Body of pancreas (tissue), 4 donors: ENCODE measurements at regions not wholly inside any gene's neighbourhood (a gene's known extent, or its start where the extent isn't known, plus 50 kb on each side); places are given as distances from the start of the nearest gene placed in this dataset.

Source experiments
- ATAC-seq: fragments of 150-250 bp; one replicate; pipeline ENCODE4 v1.9.1; 2016
- DNase-seq, 4 donors: peaks; one replicate each; pipeline ENCODE4 v3.0.0-alpha.2; 2019
- H3K27ac ChIP-seq, 4 donors: fragments of 200-600 bp; sonication (generic); 1 replicate in 3 of 4; 2 replicates in 1 of 4; pipeline versions ENCODE4 v1.5.1 to v1.6.1; 2016 to 2019; ENCODE audit warnings: mild to moderate bottlenecking in 1 of 4, mixed read lengths in 1 of 4, moderate library complexity in 1 of 4
- H3K27me3 ChIP-seq, 2 donors: fragments of 200-600 bp; sonication (generic); one replicate each; pipeline ENCODE4 v1.6.0; 2016; ENCODE audit warnings: mild to moderate bottlenecking in 1 of 2
- H3K36me3 ChIP-seq, 2 donors: fragments of 200-600 bp; sonication (generic); replicated peaks in 1 of 2; 2 replicates each; pipeline ENCODE4 v1.5.1; 2016; ENCODE audit warnings: low read depth in 2 of 2; ENCODE audit not compliant: insufficient read depth in 1 of 2
- H3K4me1 ChIP-seq: fragments of 200-600 bp; sonication (generic); one replicate; pipeline ENCODE4 v1.6.0; 2016
- H3K4me3 ChIP-seq, 2 donors: fragments of 200-600 bp; sonication (generic); 1 replicate in 1 of 2; 2 replicates in 1 of 2; pipeline ENCODE4 v1.5.1; 2016 to 2019
- H3K9me3 ChIP-seq, 3 donors: fragments of 200-600 bp; sonication (generic); 1 replicate in 2 of 3; 2 replicates in 1 of 3; pipeline ENCODE4 v1.5.1; 2016
- POLR2A ChIP-seq, 3 donors: fragments of 450-650 bp; IDR thresholded peaks; one replicate each; pipeline ENCODE4 v1.6.1; 2016; ENCODE audit warnings: antibody characterized with exemption in 3 of 3, mild to moderate bottlenecking in 2 of 3
- WGBS, 2 donors: methylation state at CpG; one replicate each; pipeline ENCODE4 v1.1.5; 2017; 5-methylcytosine and 5-hydroxymethylcytosine counted together
- intact Hi-C: fragments of 100-400 bp; cut with DNase I; formaldehyde crosslinking; loops from one replicate; pipeline ENCODE4 v1.15.1; 2023
- TF ChIP-seq, protein P1 (sequence below), 7 experiments: fragments of 450-650 bp in 4 of 7; fragments of 200-600 bp in 3 of 7; sonication (generic) in 3 of 7; IDR thresholded peaks; one replicate each; pipeline ENCODE4 v1.5.1; 2016 to 2019; ENCODE audit warnings: antibody characterized with exemption in 7 of 7

DNA sequence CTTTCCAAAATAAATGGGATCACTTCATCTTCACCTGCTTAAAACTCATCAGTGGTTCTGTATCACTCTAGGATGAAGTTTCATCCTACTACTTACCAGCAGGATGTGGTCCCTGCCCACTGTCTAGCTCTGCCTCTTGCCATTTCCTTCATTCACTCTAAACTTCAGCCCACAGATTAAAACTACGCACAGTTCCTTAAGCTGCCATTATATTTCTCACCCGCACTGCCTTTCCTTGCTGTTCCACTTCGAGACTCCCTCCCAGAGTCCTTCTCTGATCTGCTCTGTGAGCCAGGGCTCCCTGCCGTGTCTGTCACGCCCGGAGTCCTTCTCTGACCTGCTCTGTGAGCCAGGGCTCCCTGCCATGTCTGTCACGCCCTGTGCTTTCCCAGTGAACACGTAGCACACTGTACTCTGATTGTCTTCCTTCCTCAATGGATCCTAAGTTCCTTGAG, 52.0 kb upstream of the NPAS1 start:
- no peaks in the 10 kb centered on the region for H3K27me3 ChIP-seq
- peak overlapping the region in 1 of 4 donors; percentile 0 for H3K27ac ChIP-seq
- H3K36me3 ChIP-seq: no peaks in the 10 kb centered on the region
- intact Hi-C loops: no loop called here
- H3K4me3 ChIP-seq: no peak overlapping the region
- DNase-seq (no peak), ATAC-seq (no peak)
- no peaks in the 10 kb centered on the region for H3K9me3 ChIP-seq
- TF ChIP-seq, protein P1, sequence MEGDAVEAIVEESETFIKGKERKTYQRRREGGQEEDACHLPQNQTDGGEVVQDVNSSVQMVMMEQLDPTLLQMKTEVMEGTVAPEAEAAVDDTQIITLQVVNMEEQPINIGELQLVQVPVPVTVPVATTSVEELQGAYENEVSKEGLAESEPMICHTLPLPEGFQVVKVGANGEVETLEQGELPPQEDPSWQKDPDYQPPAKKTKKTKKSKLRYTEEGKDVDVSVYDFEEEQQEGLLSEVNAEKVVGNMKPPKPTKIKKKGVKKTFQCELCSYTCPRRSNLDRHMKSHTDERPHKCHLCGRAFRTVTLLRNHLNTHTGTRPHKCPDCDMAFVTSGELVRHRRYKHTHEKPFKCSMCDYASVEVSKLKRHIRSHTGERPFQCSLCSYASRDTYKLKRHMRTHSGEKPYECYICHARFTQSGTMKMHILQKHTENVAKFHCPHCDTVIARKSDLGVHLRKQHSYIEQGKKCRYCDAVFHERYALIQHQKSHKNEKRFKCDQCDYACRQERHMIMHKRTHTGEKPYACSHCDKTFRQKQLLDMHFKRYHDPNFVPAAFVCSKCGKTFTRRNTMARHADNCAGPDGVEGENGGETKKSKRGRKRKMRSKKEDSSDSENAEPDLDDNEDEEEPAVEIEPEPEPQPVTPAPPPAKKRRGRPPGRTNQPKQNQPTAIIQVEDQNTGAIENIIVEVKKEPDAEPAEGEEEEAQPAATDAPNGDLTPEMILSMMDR (IDR thresholded peaks at IDR 0.05): no peak
- no peak for TF ChIP-seq POLR2A (IDR thresholded peaks at IDR 0.05)
- 58 to 75% methylated on average over 8 of the region's 8 CpGs for WGBS, 2 donors
- no peaks in the 10 kb centered on the region for H3K4me1 ChIP-seq
